GM18505 (cell line): ENCODE measurements at regions not wholly inside any gene's neighbourhood (a gene's known extent, or its start where the extent isn't known, plus 50 kb on each side); places are given as distances from the start of the nearest gene placed in this dataset.

Source experiments
- ATAC-seq: cut with Tn5 transposase; IDR thresholded peaks from one replicate; pipeline ENCODE4 v1.9.1; 2021; ENCODE audit not compliant: unreplicated experiment
- POLR2A ChIP-seq: IDR thresholded peaks from 4 replicates; pipeline ENCODE4 v1.6.1; 2011; ENCODE audit warnings: borderline replicate concordance; ENCODE audit not compliant: insufficient read depth, insufficient read length; ENCODE audit errors: extremely low read depth

DNA sequence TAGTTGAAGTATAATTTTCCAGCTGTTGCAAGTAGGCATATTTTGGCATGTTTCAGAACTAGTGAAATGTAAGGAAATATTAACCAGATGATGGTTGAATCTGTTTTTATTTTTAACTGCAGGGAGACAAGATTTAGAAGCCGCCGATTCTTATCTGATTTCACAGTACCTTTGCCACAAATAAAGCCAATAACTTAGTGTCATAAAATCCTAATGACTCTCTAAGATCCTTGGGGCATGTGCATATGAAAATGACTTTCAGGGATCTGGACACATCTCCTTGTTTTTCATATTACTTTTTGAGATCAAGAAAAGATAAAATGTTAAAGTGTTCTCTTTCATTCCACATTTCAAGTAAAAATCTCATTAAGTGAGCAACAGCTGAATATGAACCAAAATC, 125.8 kb upstream of the CNTLN start:
- no peak for ATAC-seq
- no peak for TF ChIP-seq POLR2A

DNA sequence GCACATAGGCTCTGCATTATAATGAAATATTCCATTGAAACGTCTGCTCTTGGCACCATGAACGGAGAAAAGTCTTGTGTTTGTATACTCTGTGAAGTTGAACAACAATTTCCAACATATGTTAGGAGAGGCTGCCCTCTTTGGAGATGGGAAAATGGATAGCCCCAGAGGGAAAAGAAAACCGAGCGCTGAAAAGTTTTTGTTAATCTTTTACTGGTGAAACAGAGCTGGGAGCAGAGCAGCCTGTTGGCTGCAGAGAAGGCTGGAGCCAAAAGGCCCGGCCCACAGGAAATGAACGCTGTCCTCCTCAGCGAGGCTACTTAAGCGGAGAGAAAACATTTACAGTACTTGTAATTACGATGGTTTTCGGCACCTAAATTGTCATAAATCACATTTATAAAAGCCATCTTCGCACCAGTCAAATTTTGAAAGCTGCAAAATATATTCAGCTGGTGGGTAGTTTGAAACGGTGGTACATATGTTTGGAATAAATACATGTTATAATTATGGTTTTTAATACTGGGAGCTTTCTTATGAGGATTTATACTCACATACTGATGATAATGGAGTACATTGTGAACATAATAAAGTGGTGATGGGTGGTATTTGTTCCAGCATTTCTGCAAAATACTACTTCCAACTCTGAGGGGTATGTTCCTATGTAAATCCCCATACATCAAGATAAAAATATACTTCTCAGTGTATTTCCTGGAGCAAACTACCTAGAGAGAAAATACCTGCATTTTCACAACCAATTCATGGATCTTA, 129.6 kb upstream of the CNTLN start:
- no peak for ATAC-seq
- TF ChIP-seq POLR2A, result no peak

DNA sequence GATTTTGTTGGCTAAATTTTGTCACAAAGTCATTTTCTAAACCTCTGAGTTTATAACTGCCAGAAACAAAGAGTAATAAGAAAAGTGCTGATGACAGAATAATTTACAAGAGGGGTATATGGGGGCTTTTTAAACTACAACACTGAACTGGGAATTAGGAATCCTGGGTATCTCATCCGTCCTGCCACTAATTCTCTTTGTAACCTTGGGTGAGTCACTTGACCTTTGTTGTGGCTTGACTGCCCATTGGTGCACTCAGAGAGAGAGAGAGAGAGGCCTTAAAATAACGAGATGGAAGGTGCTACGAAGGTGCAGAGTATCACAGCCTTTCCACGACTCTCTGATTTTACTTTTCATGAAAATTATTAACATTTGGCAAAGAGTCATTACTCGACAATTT, 130.3 kb upstream of the CNTLN start:
- no peak for TF ChIP-seq POLR2A
- no peak for ATAC-seq

GRCh38 chr9:17003576-17004240, 131.1 kb upstream of the CNTLN start:
- no peak for ATAC-seq
- TF ChIP-seq POLR2A, result no peak

- TF ChIP-seq POLR2A, result no peak
- no peak for ATAC-seq
Measured at GRCh38 chr9:16996901-16997491, 126.5 kb upstream of the BNC2 start.

GRCh38 chr9:16992138-16992537, 121.7 kb upstream of the BNC2 start:
- TF ChIP-seq POLR2A, result no peak
- no peak for ATAC-seq

DNA sequence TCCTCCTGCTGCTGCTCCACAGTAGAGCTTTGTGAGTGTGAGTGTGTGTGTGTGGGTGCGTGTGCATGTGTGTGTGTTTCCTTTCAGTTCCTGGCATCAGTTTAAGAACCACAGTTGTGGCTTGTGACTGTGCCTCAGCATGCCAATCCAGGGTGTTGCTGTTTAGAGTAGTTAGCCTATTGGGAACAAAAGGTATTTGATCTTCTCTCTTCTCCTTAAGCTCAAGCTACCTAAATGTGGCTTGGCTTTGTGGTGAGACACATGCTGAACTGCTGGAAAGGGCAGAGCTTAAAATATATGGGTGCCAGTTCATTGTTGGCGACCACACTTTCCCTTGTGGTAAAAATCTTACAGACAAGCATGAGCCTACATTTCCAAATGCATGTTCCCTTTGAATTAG, 116.6 kb upstream of the BNC2 start:
- ATAC-seq, result no peak
- TF ChIP-seq POLR2A, result no peak

- ATAC-seq, result no peak
- TF ChIP-seq POLR2A, result no peak
Measured at GRCh38 chr9:16986556-16986955, 116.1 kb upstream of the BNC2 start.

DNA sequence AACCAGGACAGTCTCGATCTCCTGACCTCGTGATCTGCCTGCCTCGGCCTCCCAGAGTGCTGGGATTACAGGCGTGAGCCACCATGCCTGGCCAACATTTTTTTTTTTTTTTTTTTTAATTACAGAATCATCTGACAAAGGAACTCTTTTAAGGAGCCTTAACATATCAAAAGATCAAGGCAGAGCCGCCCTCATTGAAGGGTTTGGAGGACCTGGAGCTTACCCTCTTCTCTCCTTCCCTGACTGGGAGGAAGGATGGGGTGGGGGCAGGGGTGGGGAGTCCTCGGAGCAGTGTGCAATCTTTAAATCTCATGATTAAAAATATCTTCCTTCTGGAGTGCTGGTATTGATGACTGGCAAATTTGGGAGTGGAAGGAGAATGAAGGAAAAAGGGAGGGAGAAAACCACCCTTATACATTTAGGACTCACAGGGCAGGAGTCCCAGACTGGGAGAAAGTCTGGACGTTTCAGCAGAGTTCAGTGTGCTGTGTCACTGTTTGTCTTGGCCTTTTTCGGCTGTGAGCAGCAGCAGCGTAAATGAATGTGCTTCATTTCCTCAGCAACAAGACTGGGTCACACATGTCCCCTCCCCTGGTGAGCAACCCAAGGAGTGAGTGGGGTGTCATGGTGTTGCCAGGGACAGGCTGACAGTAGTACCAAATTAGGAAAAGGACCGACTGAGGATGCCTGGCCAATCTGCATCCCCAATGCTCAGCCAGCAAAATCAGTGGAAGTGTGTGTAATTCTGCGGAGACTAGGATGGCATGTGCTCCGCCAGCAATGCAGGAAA, 115.3 kb upstream of the BNC2 start:
- no peak for TF ChIP-seq POLR2A
- ATAC-seq, result no peak

DNA sequence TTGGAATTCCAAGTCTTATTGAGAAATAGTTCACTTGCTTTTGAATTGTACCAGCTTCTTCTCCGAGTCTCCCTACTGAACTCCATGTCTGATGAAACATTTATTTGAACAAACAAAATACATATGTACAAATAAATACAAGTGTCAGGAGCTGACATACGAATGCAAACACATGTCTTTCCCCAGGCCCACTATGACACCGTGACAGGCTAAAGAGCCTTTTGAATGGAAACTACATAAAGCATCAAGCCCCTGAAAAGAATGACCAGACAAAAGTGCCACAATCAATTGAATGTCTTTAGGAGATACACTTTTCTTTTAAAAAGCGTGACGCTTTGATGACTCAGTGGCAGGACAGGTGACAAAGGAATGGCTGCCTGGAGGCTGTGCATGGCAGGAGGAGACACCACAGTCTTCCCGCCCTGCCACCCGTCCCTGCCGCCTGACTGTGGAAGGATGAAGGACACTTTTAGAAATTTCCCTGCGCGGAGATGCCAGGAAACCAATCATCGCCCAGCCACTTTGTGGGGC, 112.4 kb upstream of the BNC2 start:
- no peak for TF ChIP-seq POLR2A
- no peak for ATAC-seq

- TF ChIP-seq POLR2A, result no peak
- no peak for ATAC-seq
Measured at GRCh38 chr9:16976427-16976826, 106.0 kb upstream of the BNC2 start.

GRCh38 chr9:16974436-16974835, 104.0 kb upstream of the BNC2 start:
- no peak for TF ChIP-seq POLR2A
- ATAC-seq, result no peak

DNA sequence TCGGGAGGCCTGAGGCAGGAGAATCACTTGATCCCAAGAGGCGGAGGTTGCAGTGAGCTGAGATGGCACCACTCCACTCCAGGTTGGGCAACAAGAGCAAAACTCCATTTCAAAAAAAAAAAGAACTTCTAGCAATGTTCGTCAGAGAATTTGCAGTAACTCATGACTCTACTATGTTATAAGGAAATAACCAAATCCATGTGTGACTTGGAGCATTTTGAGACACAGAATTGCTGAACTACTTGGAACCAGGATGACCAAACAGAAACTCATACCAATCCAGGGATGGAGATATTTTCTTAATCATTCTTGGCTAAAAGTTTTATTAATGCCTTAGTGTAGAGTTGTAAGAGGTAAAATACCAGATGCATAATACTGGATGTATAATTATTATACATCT, 99.9 kb upstream of the BNC2 start:
- no peak for TF ChIP-seq POLR2A
- no peak for ATAC-seq
